B cell (primary cell): ENCODE measurements at regions not wholly inside any gene's neighbourhood (a gene's known extent, or its start where the extent isn't known, plus 50 kb on each side); places are given as distances from the start of the nearest gene placed in this dataset.

Source experiments
- ATAC-seq: fragments of 200-7000 bp; cut with Tn5 transposase; one replicate; pipeline ENCODE4 v1.10.0; 2021; ENCODE audit warnings: low read depth, mild to moderate bottlenecking, moderate number of reproducible peaks, moderate library complexity
- CTCF ChIA-PET: fragments of 350-600 bp; sonication (Branson Sonifier 250); formaldehyde crosslinking; loops from one replicate; lab custom pipeline; 2021; ENCODE audit warnings: antibody characterized with exemption, inconsistent platforms; lab: Charles Lee
- POLR2A ChIA-PET: fragments of 350-600 bp; sonication (Branson Sonifier 250); formaldehyde crosslinking; loops from one replicate; lab custom pipeline; 2021; ENCODE audit warnings: antibody characterized with exemption; lab: Charles Lee
- DNase-seq: peaks from one replicate; pipeline ENCODE4 v3.0.0; 2013
- H2AFZ ChIP-seq: 2 replicates; pipeline ENCODE4 v1.6.1; 2012; ENCODE audit warnings: mild to moderate bottlenecking, low read depth, low read length; ENCODE audit not compliant: insufficient read depth, poor library complexity, severe bottlenecking
- H3K27ac ChIP-seq, 2 donors: 1 replicate in 1 of 2; 2 replicates in 1 of 2; pipeline ENCODE4 v1.5.1; 2012 to 2013; ENCODE audit warnings: low read length in 2 of 2, mild to moderate bottlenecking in 2 of 2, moderate library complexity in 1 of 2
- H3K27me3 ChIP-seq, 4 experiments: fragments of 200-600 bp in 1 of 4; sonication (generic) in 1 of 4; replicated peaks in 1 of 4; 1 replicate in 2 of 4; 2 replicates in 2 of 4; pipeline versions ENCODE4 v1.6.1 to v1.7.0; 2013 to 2016; ENCODE audit warnings: low read length in 3 of 4, mild to moderate bottlenecking in 2 of 4, mixed read lengths in 1 of 4, moderate library complexity in 1 of 4; ENCODE audit not compliant: insufficient read depth in 4 of 4, control insufficient read depth in 3 of 4; ENCODE audit errors: control extremely low read depth in 1 of 4
- H3K36me3 ChIP-seq, 2 experiments: replicated peaks in 1 of 2; 1 replicate in 1 of 2; 2 replicates in 1 of 2; pipeline versions ENCODE4 v1.6.1 to v1.7.1; 2013; ENCODE audit warnings: low read length in 1 of 2; ENCODE audit not compliant: insufficient read depth in 2 of 2, control insufficient read depth in 1 of 2; ENCODE audit errors: control extremely low read depth in 1 of 2, extremely low read depth in 1 of 2
- H3K4me1 ChIP-seq, 2 donors: fragments of 200-600 bp in 1 of 2; sonication (generic) in 1 of 2; 1 replicate in 1 of 2; 2 replicates in 1 of 2; pipeline versions ENCODE4 v1.5.1 to v1.6.1; 2013 to 2017; ENCODE audit warnings: low read length in 2 of 2; ENCODE audit not compliant: control insufficient read depth in 2 of 2, insufficient read depth in 2 of 2
- H3K4me2 ChIP-seq: replicated peaks from 2 replicates; pipeline ENCODE3; 2012; ENCODE audit warnings: mild to moderate bottlenecking, low read depth, low read length; ENCODE audit not compliant: poor library complexity, severe bottlenecking
- H3K4me3 ChIP-seq, 5 experiments: fragments of 200-600 bp in 1 of 5; sonication (generic) in 1 of 5; 1 replicate in 3 of 5; 2 replicates in 2 of 5; pipeline versions ENCODE4 v1.5.1 to v1.7.0; 2011 to 2016; ENCODE audit warnings: low read length in 4 of 5, mild to moderate bottlenecking in 4 of 5, low read depth in 2 of 5, control low read depth in 1 of 5, moderate library complexity in 1 of 5; ENCODE audit not compliant: insufficient read depth in 1 of 5; ENCODE audit errors: control extremely low read depth in 1 of 5, extremely low read depth in 1 of 5
- H3K79me2 ChIP-seq: fragments of 200-600 bp; sonication (generic); one replicate; pipeline ENCODE4 v1.6.0; 2016; ENCODE audit warnings: low read length; ENCODE audit not compliant: control insufficient read depth, insufficient read depth
- H3K9ac ChIP-seq: fragments of 200-600 bp; sonication (generic); 2 replicates; pipeline ENCODE4 v1.6.1; 2017; ENCODE audit warnings: mild to moderate bottlenecking, low read length, moderate library complexity
- H3K9me3 ChIP-seq, 3 donors: one replicate each; pipeline versions ENCODE4 v1.6.1 to v1.7.1; 2013; ENCODE audit warnings: low read length in 2 of 3; ENCODE audit not compliant: control insufficient read depth in 2 of 3, insufficient read depth in 1 of 3; ENCODE audit errors: control extremely low read depth in 1 of 3
- H4K20me1 ChIP-seq: 2 replicates; pipeline ENCODE4 v1.6.0; 2012; ENCODE audit warnings: mild to moderate bottlenecking, low read length; ENCODE audit not compliant: insufficient read depth, control insufficient read depth, poor library complexity, severe bottlenecking
- H3K27ac Mint-ChIP-seq: one replicate; pipeline ENCODE4 v1.8.0; 2021; ENCODE audit warnings: mixed read lengths
- H3K27me3 Mint-ChIP-seq: one replicate; pipeline ENCODE4 v1.8.0; 2021; ENCODE audit warnings: mixed read lengths
- H3K4me1 Mint-ChIP-seq: one replicate; pipeline ENCODE4 v1.8.0; 2021; ENCODE audit warnings: mixed read lengths
- H3K4me3 Mint-ChIP-seq: one replicate; pipeline ENCODE4 v1.8.0; 2021; ENCODE audit warnings: mixed read lengths
- H3K9me3 Mint-ChIP-seq: one replicate; pipeline ENCODE4 v1.8.0; 2022; ENCODE audit warnings: mixed read lengths; ENCODE audit not compliant: insufficient read depth
- CTCF ChIP-seq: fragments of 200-600 bp; IDR thresholded peaks from one replicate; pipeline ENCODE4 v1.8.0; 2022; ENCODE audit warnings: antibody characterized with exemption, mild to moderate bottlenecking
- EZH2 ChIP-seq: IDR thresholded peaks from 2 replicates; pipeline ENCODE4 v1.6.1; 2012; ENCODE audit warnings: borderline replicate concordance, low read depth, mild to moderate bottlenecking, moderate library complexity, low read length; ENCODE audit not compliant: insufficient read depth, poor library complexity, severe bottlenecking
- WGBS: methylation state at CpG from one replicate; pipeline ENCODE4 v1.1.5; 2013; ENCODE audit warnings: missing lambda C conversion rate; ENCODE audit not compliant: insufficient coverage; 5-methylcytosine and 5-hydroxymethylcytosine counted together
- intact Hi-C: fragments of 100-400 bp; cut with micrococcal nuclease; formaldehyde crosslinking; loops from one replicate; pipeline ENCODE4 v1.10.0; 2022

GRCh38 chr1:80384083-80384830 lies 1377.7 kb upstream of the ADGRL4 start:
- H2AFZ ChIP-seq, result no peak overlapping the region
- H3K4me3 Mint-ChIP-seq, result no peak overlapping the region
- no peak overlapping the region for H3K9ac ChIP-seq
- no peak overlapping the region for H3K4me2 ChIP-seq
- no peaks in the 10 kb centered on the region for H3K79me2 ChIP-seq
- intact Hi-C loops, result no loop called here
- H3K27me3 ChIP-seq, result no peaks in the 10 kb centered on the region
- ChIA-PET CTCF (no interaction called here), POLR2A (no interaction called here)
- no peak overlapping the region for H3K4me3 ChIP-seq
- no peak for ATAC-seq
- TF ChIP-seq EZH2, result no peak
- TF ChIP-seq CTCF, result no peak
- H3K27ac Mint-ChIP-seq, result no peak overlapping the region
- H3K4me1 Mint-ChIP-seq, result no peaks in the 10 kb centered on the region
- H3K9me3 ChIP-seq, result no peaks in the 10 kb centered on the region
- H3K27ac ChIP-seq, result no peak overlapping the region
- DNase-seq, result no peak
- H3K36me3 ChIP-seq, result no peaks in the 10 kb centered on the region
- peaks cover 3% of the 10 kb centered on the region for H3K9me3 Mint-ChIP-seq
- no peaks in the 10 kb centered on the region for H3K27me3 Mint-ChIP-seq
- H4K20me1 ChIP-seq, result no peaks in the 10 kb centered on the region
- WGBS, result no CpG with 5 or more reads among the region's 1 CpG
- H3K4me1 ChIP-seq, result no peaks in the 10 kb centered on the region

- H2AFZ ChIP-seq, result no peak overlapping the region
- H3K27ac ChIP-seq, result no peak overlapping the region
- no peak overlapping the region for H3K4me3 ChIP-seq
- no peaks in the 10 kb centered on the region for H3K4me1 ChIP-seq
- no peaks in the 10 kb centered on the region for H4K20me1 ChIP-seq
- ATAC-seq, result no peak
- no peak overlapping the region for H3K27ac Mint-ChIP-seq
- no peak for DNase-seq
- H3K4me2 ChIP-seq, result no peak overlapping the region
- H3K36me3 ChIP-seq, result no peaks in the 10 kb centered on the region
- peaks cover 3% of the 10 kb centered on the region for H3K9me3 Mint-ChIP-seq
- CTCF ChIA-PET, result no interaction called here
- no peaks in the 10 kb centered on the region for H3K27me3 Mint-ChIP-seq
- no peak overlapping the region for H3K4me3 Mint-ChIP-seq
- H3K9me3 ChIP-seq, result no peaks in the 10 kb centered on the region
- TF ChIP-seq EZH2 (no peak), CTCF (no peak)
- POLR2A ChIA-PET, result no interaction called here
- H3K4me1 Mint-ChIP-seq, result no peaks in the 10 kb centered on the region
- no peaks in the 10 kb centered on the region for H3K27me3 ChIP-seq
- H3K79me2 ChIP-seq, result no peaks in the 10 kb centered on the region
- H3K9ac ChIP-seq, result no peak overlapping the region
- intact Hi-C loops, result no loop called here
Measured at GRCh38 chr1:80375662-80376061, 1369.1 kb upstream of the ADGRL4 start.
